A673 (cell line): ENCODE measurements at regions not wholly inside any gene's neighbourhood (a gene's known extent, or its start where the extent isn't known, plus 50 kb on each side); places are given as distances from the start of the nearest gene placed in this dataset.

Source experiments
- BruUV-seq: library from RNA; stranded (reverse); fragments of 400-500 nt; replicated peaks from 2 replicates; lab custom pipeline; 2021; lab: Mats Ljungman, UMichigan
- CTCF ChIA-PET: fragments of 300-600 bp; sonication (Branson Sonifier 250); formaldehyde crosslinking; loops from one replicate; lab custom pipeline; 2022; ENCODE audit warnings: antibody characterized with exemption; lab: Charles Lee
- POLR2A ChIA-PET: fragments of 300-600 bp; sonication (Branson Sonifier 250); formaldehyde crosslinking; loops from one replicate; lab custom pipeline; 2022; ENCODE audit warnings: antibody characterized with exemption; ENCODE audit not compliant: low non-redundant PET; lab: Charles Lee
- DNase-seq: peaks from one replicate; pipeline ENCODE4 v3.0.0-alpha.2; 2015; ENCODE audit warnings: low spot score
- H3K27ac ChIP-seq: fragments of 200-600 bp; sonication (generic); 2 replicates; pipeline ENCODE4 v1.5.1; 2016; ENCODE audit warnings: mixed run types, low read depth, mild to moderate bottlenecking, mixed read lengths, antibody characterized with exemption, low read length; ENCODE audit not compliant: poor library complexity, severe bottlenecking
- H3K27me3 ChIP-seq: fragments of 200-600 bp; sonication (generic); replicated peaks from 2 replicates; pipeline ENCODE4 v1.6.1; 2017; ENCODE audit warnings: mixed run types, low read depth, mild to moderate bottlenecking, mixed read lengths, antibody characterized with exemption, low read length; ENCODE audit not compliant: insufficient read depth, poor library complexity
- H3K36me3 ChIP-seq: fragments of 200-600 bp; sonication (generic); 2 replicates; pipeline ENCODE4 v1.6.1; 2016; ENCODE audit warnings: mixed run types, mild to moderate bottlenecking, mixed read lengths, antibody characterized with exemption, low read length; ENCODE audit not compliant: insufficient read depth, poor library complexity, severe bottlenecking
- H3K4me1 ChIP-seq: fragments of 200-600 bp; sonication (generic); 2 replicates; pipeline ENCODE4 v1.6.1; 2017; ENCODE audit warnings: mixed run types, mild to moderate bottlenecking, mixed read lengths, antibody characterized with exemption, low read length; ENCODE audit not compliant: insufficient read depth, poor library complexity, severe bottlenecking
- H3K4me3 ChIP-seq: fragments of 200-600 bp; sonication (generic); 2 replicates; pipeline ENCODE4 v1.5.1; 2016; ENCODE audit warnings: low read depth, mixed run types, mild to moderate bottlenecking, mixed read lengths, low read length; ENCODE audit not compliant: poor library complexity, severe bottlenecking
- H3K9me3 ChIP-seq: fragments of 200-600 bp; sonication (generic); 2 replicates; pipeline ENCODE4 v1.6.1; 2016; ENCODE audit warnings: mixed run types, low read depth, mild to moderate bottlenecking, mixed read lengths, antibody characterized with exemption, low read length; ENCODE audit not compliant: poor library complexity, severe bottlenecking
- CTCF ChIP-seq: fragments of 300-800, 200-600 bp; sonication (generic); conservative IDR thresholded peaks from 2 replicates; pipeline ENCODE4 v1.5.1; 2017; ENCODE audit warnings: low read depth, mild to moderate bottlenecking, antibody characterized with exemption, low read length, moderate library complexity, mixed read lengths
- EZH2 ChIP-seq: fragments of 200-600 bp; sonication (generic); IDR thresholded peaks from 2 replicates; pipeline ENCODE4 v1.6.1; 2017; ENCODE audit warnings: borderline replicate concordance, low read depth, mild to moderate bottlenecking, mixed read lengths, antibody characterized with exemption, low read length; ENCODE audit not compliant: poor library complexity, severe bottlenecking
- intact Hi-C: fragments of 100-400 bp; cut with micrococcal nuclease; formaldehyde crosslinking; loops from one replicate; pipeline ENCODE4 v1.10.0; 2022; ENCODE audit not compliant: unreplicated experiment

- H3K4me3 ChIP-seq, result no peak overlapping the region
- intact Hi-C loops, result no loop called here
- no peak for DNase-seq
- no peaks in the 10 kb centered on the region for H3K27me3 ChIP-seq
- BruUV-seq, result no TSS peak
- no peak overlapping the region for H3K27ac ChIP-seq
- no peaks in the 10 kb centered on the region for H3K36me3 ChIP-seq
- no peak for TF ChIP-seq CTCF
- H3K4me1 ChIP-seq, result no peaks in the 10 kb centered on the region
- CTCF ChIA-PET, result no interaction called here
- POLR2A ChIA-PET, result no interaction called here
- no peaks in the 10 kb centered on the region for H3K9me3 ChIP-seq
These were observed 1703.3 kb upstream of the SLC10A2 start for GRCh38 chr13:104769545-104769944.

GRCh38 chr13:104766319-104766718 lies 1700.1 kb upstream of the SLC10A2 start:
- CTCF ChIA-PET, result no interaction called here
- no peak for DNase-seq
- Histone ChIP-seq H3K9me3 (no peaks in the 10 kb centered on the region), H3K27ac (no peak overlapping the region), H3K4me1 (no peaks in the 10 kb centered on the region), H3K36me3 (no peaks in the 10 kb centered on the region), H3K4me3 (no peak overlapping the region), H3K27me3 (no peaks in the 10 kb centered on the region)
- intact Hi-C loops, result no loop called here
- BruUV-seq, result no TSS peak
- TF ChIP-seq EZH2 (no peak), CTCF (no peak)
- POLR2A ChIA-PET, result no interaction called here

- BruUV-seq, result no TSS peak
- TF ChIP-seq CTCF, result no peak
- no peak for TF ChIP-seq EZH2
- Histone ChIP-seq H3K36me3 (no peaks in the 10 kb centered on the region), H3K9me3 (no peaks in the 10 kb centered on the region), H3K27me3 (no peaks in the 10 kb centered on the region), H3K4me3 (no peak overlapping the region), H3K27ac (no peak overlapping the region), H3K4me1 (no peaks in the 10 kb centered on the region)
- ChIA-PET POLR2A (interaction anchor here (0.6 kb wide), 1 partner anchor 375 kb away, joined by 3 read pairs; no protein-coding TSS in a partner anchor), CTCF (no interaction called here)
- intact Hi-C loops, result no loop called here
- no peak for DNase-seq
These were observed 1698.4 kb upstream of the SLC10A2 start for GRCh38 chr13:104764600-104764999.
